ENCODE measurements at regions not wholly inside any gene's neighbourhood (a gene's known extent, or its start where the extent isn't known, plus 50 kb on each side); places are given as distances from the start of the nearest gene placed in this dataset.

DNA sequence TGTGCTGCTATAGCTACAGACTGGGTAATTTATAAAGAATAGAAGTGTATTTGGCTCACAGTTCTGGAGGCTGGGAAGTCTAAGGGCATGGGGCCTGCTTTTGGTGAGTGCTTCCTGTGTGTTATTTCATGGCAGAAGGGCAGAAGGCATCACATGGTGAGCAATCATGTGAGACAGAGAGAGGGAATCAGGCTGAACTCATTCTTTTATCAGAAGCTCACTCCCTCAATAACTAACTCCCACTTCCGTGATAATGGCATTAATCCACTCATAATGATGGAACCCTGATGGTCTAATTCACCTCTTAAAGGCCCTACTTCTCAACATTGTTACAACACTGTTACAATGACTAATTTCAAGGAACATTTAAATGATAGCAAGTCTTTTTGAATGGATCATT lies 129.4 kb downstream of the FAT4 start:
- TF ChIP-seq GATA3 (IDR thresholded peaks at IDR 0.05; ENCODE audit: low read depth, low read length) (no peak), GATA2 (IDR thresholded peaks at IDR 0.05; ENCODE audit: low read depth, low read length) (no peak)

All from SH-SY5Y (cell line).